Hepatocyte (in vitro differentiated cells): ENCODE measurements at regions not wholly inside any gene's neighbourhood (a gene's known extent, or its start where the extent isn't known, plus 50 kb on each side); places are given as distances from the start of the nearest gene placed in this dataset.

Experiments used
- DNase-seq: peaks from one replicate; pipeline ENCODE4 v3.0.0-alpha.2; 2016; ENCODE audit warnings: low spot score
- H2AFZ ChIP-seq: fragments of 200-600 bp; sonication (generic); 2 replicates; pipeline ENCODE4 v1.6.0; 2016; ENCODE audit warnings: antibody characterized with exemption, mild to moderate bottlenecking
- H3K27ac ChIP-seq: fragments of 200-600 bp; sonication (generic); 2 replicates; pipeline ENCODE4 v1.5.1; 2016; ENCODE audit warnings: mild to moderate bottlenecking
- H3K27me3 ChIP-seq: fragments of 200-600 bp; sonication (generic); 2 replicates; pipeline ENCODE4 v1.6.1; 2016
- H3K36me3 ChIP-seq: fragments of 200-600 bp; sonication (generic); replicated peaks from 2 replicates; pipeline ENCODE4 v1.5.1; 2016; ENCODE audit warnings: low read depth; ENCODE audit not compliant: insufficient read depth
- H3K4me1 ChIP-seq: fragments of 200-600 bp; sonication (generic); 2 replicates; pipeline ENCODE4 v1.5.1; 2016; ENCODE audit warnings: mild to moderate bottlenecking, moderate library complexity; ENCODE audit not compliant: insufficient read depth
- H3K4me2 ChIP-seq: fragments of 200-600 bp; sonication (generic); 2 replicates; pipeline ENCODE4 v1.6.0; 2016
- H3K4me3 ChIP-seq: fragments of 200-600 bp; sonication (generic); 2 replicates; pipeline ENCODE4 v1.5.1; 2016; ENCODE audit warnings: mild to moderate bottlenecking
- H3K79me2 ChIP-seq: fragments of 200-600 bp; sonication (generic); 2 replicates; pipeline ENCODE4 v1.6.0; 2017; ENCODE audit warnings: mild to moderate bottlenecking
- H3K9me2 ChIP-seq: fragments of 200-600 bp; sonication (generic); replicated peaks from 2 replicates; pipeline ENCODE4 v1.6.0; 2017; ENCODE audit warnings: mild to moderate bottlenecking; ENCODE audit not compliant: insufficient read depth
- H3K9me3 ChIP-seq: fragments of 200-600 bp; sonication (generic); 2 replicates; pipeline ENCODE4 v1.5.1; 2016; ENCODE audit warnings: low read depth, mild to moderate bottlenecking
- H4K20me1 ChIP-seq: fragments of 200-600 bp; sonication (generic); 2 replicates; pipeline ENCODE4 v1.6.0; 2016; ENCODE audit warnings: mild to moderate bottlenecking; ENCODE audit not compliant: insufficient read depth, poor library complexity, severe bottlenecking
- EZH2 ChIP-seq: fragments of 200-600 bp; sonication (generic); IDR thresholded peaks from 2 replicates; pipeline ENCODE4 v1.6.1; 2016; ENCODE audit warnings: antibody characterized with exemption, mild to moderate bottlenecking, borderline replicate concordance
- EZH2phosphoT487 ChIP-seq: fragments of 200-600 bp; sonication (generic); IDR thresholded peaks from one replicate; pipeline ENCODE4 v1.6.1; 2018; ENCODE audit warnings: antibody characterized with exemption, mild to moderate bottlenecking, low read depth, moderate library complexity; ENCODE audit not compliant: unreplicated experiment, severe bottlenecking
- WGBS: methylation state at CpG from one replicate; pipeline ENCODE4 v1.1.6; 2016; ENCODE audit warnings: low lambda C conversion rate; ENCODE audit errors: missing lambda C conversion rate; 5-methylcytosine and 5-hydroxymethylcytosine counted together
- TF ChIP-seq, protein P1 (sequence below): fragments of 200-600 bp; sonication (generic); IDR thresholded peaks from 2 replicates; pipeline ENCODE4 v1.5.1; 2016; ENCODE audit warnings: antibody characterized with exemption, mild to moderate bottlenecking; ENCODE audit not compliant: poor library complexity

DNA sequence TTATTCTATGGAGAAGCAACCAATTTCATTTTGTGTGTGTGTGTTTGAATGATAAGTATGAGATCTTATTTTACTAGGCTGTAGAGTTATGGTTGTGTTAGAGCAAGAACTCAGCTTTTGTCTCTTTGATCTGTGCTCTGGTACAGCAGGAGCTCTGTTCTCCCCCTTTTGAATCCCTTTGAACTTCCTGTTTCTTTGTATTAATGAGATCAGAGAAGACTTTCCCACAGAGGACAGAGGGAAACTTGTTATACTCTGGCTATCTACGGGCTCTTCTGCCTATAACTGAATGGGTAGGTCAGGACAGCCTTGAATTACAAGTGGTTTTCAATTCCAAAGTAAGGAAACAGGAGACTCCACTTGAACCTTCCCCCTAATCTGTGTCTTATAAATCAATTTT, 1015.0 kb upstream of the RAG2 start:
- no peaks in the 10 kb centered on the region for H3K36me3 ChIP-seq
- H4K20me1 ChIP-seq: no peaks in the 10 kb centered on the region
- no peaks in the 10 kb centered on the region for H3K9me3 ChIP-seq
- H3K79me2 ChIP-seq: no peaks in the 10 kb centered on the region
- no peak overlapping the region for H3K27ac ChIP-seq
- H3K4me2 ChIP-seq: no peak overlapping the region
- no peak overlapping the region for H3K4me3 ChIP-seq
- no peaks in the 10 kb centered on the region for H3K27me3 ChIP-seq
- no peaks in the 10 kb centered on the region for H3K4me1 ChIP-seq
- no peak for DNase-seq
- no peak overlapping the region for H2AFZ ChIP-seq
- 55% methylated on average over 1 of the region's 1 CpG for WGBS
- TF ChIP-seq, protein P1, sequence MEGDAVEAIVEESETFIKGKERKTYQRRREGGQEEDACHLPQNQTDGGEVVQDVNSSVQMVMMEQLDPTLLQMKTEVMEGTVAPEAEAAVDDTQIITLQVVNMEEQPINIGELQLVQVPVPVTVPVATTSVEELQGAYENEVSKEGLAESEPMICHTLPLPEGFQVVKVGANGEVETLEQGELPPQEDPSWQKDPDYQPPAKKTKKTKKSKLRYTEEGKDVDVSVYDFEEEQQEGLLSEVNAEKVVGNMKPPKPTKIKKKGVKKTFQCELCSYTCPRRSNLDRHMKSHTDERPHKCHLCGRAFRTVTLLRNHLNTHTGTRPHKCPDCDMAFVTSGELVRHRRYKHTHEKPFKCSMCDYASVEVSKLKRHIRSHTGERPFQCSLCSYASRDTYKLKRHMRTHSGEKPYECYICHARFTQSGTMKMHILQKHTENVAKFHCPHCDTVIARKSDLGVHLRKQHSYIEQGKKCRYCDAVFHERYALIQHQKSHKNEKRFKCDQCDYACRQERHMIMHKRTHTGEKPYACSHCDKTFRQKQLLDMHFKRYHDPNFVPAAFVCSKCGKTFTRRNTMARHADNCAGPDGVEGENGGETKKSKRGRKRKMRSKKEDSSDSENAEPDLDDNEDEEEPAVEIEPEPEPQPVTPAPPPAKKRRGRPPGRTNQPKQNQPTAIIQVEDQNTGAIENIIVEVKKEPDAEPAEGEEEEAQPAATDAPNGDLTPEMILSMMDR: no peak
- TF ChIP-seq EZH2phosphoT487 (no peak), EZH2 (no peak)
- H3K9me2 ChIP-seq: no peaks in the 10 kb centered on the region

DNA sequence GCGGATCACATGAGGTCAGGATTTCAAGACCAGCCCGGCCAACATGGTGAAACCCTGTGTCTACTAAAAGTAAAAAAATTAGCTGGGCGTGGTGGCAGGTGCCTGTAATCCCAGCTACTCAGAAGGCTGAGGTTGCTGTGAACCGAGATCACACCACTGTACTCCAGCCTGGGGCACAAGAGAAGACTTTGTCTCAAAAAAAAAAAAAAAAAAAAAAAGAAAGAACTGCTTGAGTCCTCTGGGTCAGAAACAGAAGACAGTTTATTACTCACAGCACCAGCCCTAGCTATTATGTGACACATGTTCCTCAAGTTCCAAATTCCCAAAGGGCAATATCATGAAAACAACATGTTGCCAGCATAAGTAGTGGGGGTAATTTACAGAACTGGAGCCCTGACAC, 1014.1 kb upstream of the RAG2 start:
- Histone ChIP-seq H3K9me3 (no peaks in the 10 kb centered on the region), H3K4me3 (no peak overlapping the region), H3K27me3 (no peaks in the 10 kb centered on the region), H3K27ac (no peak overlapping the region), H4K20me1 (no peaks in the 10 kb centered on the region), H3K4me1 (no peaks in the 10 kb centered on the region), H3K79me2 (no peaks in the 10 kb centered on the region), H3K36me3 (no peaks in the 10 kb centered on the region), H3K9me2 (no peaks in the 10 kb centered on the region), H3K4me2 (no peak overlapping the region), H2AFZ (no peak overlapping the region)
- DNase-seq: no peak
- 80% methylated on average over 4 of the region's 4 CpGs for WGBS
- TF ChIP-seq EZH2phosphoT487 (no peak), EZH2 (no peak)
- TF ChIP-seq, protein P1: no peak

DNA sequence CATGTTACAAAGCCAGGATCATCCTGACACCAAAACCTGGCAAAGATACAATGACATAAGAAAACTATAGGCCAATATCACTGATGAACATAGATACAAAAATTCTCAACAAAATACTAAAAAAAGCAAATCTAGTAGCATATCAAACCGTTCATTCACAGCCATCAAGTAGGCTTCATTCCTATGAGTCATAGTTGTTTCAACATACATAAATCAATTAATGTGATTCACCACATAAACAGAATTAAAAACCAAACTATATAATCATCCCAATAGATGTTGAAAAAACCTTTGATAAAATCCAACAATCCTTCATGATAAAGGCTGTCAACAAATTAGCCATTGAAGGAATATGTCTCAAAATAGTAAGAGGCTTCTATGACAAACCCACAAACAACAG, 1007.2 kb upstream of the RAG2 start:
- WGBS: 74% methylated on average over 1 of the region's 1 CpG

More for the DNA sequence above, 1007.2 kb upstream of the RAG2 start:
- DNase-seq: no peak
- H3K4me1 ChIP-seq: no peaks in the 10 kb centered on the region
- no peaks in the 10 kb centered on the region for H4K20me1 ChIP-seq
- TF ChIP-seq EZH2phosphoT487 (no peak), EZH2 (no peak)
- TF ChIP-seq, protein P1: no peak
- no peak overlapping the region for H2AFZ ChIP-seq
- no peak overlapping the region for H3K27ac ChIP-seq
- no peak overlapping the region for H3K4me2 ChIP-seq
- no peaks in the 10 kb centered on the region for H3K9me2 ChIP-seq
- H3K36me3 ChIP-seq: no peaks in the 10 kb centered on the region
- no peaks in the 10 kb centered on the region for H3K79me2 ChIP-seq
- no peaks in the 10 kb centered on the region for H3K27me3 ChIP-seq
- no peaks in the 10 kb centered on the region for H3K9me3 ChIP-seq
- H3K4me3 ChIP-seq: no peak overlapping the region
